HG02943 (cell line): ENCODE measurements at regions not wholly inside any gene's neighbourhood (a gene's known extent, or its start where the extent isn't known, plus 50 kb on each side); places are given as distances from the start of the nearest gene placed in this dataset.

Experiments
- ATAC-seq: cut with Tn5 transposase; IDR thresholded peaks from one replicate; pipeline ENCODE4 v1.9.1; 2021; ENCODE audit warnings: mild to moderate bottlenecking, low read depth, moderate library complexity; ENCODE audit not compliant: unreplicated experiment

DNA sequence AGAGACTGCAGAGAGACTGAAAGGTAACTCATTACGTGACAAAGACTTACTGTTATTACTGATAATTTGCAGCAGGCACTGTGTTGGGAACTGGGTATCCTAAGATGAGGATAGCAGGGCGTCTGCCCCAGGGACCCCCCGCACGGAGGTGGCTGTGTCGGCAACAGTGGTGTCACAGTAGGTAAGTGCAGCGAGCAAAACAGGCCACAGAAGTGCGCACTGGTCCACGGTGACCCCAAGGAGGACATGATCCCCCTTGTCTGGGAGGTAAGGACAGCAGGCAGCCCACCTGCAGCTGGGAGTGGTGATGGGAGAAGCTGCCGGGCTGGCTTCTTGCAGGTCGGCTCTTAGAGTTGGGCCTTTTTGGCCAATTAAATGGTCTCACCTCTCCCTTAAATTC, 82.9 kb downstream of the FAM43A start:
- no peak for ATAC-seq

DNA sequence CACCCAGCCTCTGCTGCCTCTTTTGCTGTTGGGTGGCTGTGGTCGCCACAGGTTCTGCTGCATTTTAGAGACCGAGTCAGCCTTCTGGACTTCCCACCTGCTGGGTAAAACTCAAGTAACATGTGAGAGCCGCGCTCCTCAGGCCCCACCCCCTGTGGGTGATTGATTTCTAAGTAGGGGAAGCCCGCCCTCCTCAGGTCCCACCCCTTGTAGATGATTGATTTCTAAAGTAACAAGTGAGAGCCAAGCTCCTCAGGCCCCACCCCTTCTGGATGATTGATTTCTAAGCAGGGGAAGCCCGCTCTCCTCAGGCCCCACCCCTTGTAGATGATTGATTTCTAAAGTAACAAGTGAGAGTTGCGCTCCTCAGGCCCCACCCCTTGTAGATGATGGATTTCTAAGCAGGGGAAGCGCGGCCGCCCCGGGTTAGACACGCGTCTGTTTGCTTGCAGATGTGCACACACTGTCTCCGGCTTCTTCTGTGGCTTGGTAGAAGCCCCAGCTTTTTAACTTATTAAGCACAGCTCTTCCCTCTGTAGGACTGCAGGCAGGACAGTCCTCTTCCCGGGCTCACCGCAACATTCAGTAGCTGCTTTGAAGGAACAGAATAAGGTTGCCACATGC, 83.4 kb downstream of the FAM43A start:
- peak; percentile 96 for ATAC-seq

DNA sequence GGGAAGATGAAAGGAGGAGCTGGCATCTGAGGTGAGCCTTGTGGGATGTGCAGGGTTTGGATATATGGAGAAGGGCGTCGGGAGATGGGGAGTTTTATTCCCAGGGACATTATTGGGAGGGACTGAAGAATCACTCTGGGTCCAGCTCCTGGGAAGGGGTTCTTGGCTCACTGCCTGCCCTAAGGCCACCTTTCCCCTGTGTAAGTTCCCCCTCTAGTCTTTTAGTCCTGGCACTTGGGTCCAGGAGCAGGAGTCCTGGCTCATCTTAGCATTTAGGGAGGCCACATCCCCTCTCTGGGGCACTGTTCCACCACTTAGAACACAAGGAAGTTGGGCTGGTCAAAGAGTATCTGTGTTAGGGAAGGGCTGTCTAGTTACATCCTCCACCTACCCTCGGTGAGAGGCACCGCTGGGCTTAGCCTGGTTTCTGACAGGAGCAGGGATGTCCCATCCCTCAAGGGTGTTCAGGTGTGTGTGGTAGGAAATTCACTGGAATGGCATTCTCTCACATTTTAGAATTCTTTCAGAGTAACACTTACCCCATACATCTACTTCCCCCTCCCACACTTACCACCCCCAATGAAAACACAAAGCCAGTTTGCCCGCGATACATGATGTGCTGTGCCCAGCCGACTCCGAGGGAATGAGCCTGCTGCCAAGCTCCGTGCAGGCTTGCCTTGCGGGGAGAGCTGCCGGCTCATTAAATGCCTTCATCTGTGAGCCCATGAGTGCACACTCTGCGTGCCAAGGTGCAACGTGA, 86.7 kb downstream of the FAM43A start:
- ATAC-seq, result no peak

DNA sequence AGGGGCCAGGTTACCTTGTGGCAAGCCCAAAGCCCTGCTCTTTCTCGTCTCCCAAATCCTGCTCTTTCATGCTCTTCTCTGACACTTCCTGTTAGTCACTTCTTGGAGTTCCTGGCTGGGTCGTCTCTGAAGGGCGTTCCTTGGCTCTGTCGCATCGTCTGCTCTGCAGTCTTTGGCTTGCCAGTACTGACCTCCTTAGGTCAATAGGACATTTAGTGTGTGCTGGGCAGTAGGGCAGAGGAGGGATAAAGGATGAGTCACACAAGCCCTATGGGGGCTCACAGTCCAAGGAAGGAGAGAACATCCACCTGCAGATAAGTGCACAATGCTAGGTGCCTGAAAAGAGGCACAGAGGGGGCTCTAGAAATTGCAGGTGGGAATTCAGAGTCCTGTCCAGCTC, 87.5 kb downstream of the FAM43A start:
- no peak for ATAC-seq

DNA sequence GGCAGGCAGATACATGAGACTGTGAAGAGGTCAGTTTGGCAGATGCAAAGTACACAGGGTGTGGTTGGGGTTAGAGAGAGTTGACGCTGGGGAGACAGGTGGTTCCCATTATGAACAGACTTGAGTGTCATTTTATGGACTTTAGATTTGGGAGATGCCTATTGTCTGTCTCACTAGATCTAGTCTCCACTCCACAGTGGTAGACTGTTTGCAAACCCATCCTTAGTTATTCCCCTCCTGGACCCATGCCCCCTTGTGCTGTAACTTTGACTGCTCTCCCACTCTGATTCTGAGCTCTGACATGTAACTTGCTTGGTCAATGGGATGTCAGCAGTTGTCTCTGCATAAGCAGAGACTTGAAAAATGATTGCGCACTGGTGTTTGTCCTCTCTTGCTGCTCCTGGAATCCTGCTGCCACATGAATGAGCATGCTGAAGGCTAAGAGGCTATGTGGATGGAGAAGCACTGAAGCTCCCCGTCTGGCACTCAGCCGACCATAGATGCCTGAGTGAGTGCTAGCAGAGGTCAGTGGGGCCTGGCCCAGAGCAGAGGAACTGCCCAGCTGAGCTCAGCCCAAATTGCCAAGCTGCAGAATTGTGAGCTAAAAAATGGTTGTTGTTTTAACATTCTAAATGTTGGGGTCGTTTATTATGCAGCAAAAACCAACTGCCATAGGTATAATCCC, 88.2 kb downstream of the FAM43A start:
- no peak for ATAC-seq

DNA sequence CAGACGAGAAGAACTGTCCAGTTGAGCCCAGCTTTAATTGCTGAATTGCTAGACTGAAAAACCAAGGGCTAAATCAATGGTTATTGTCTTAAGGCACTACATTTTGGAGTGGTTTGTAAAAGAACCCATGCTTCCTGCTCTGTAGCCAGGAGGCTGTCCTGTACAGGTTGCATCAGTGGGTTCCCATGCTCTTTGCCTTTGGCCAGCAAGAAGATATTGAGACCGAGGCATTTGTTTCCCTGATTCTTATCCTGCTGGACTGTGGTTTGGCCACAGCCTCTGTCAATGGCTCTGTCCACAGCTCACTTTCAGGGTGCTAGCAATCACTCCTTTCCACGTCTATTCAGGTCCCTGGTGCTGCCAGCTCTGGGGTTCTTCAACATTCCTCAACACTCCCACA, 89.6 kb downstream of the FAM43A start:
- ATAC-seq, result no peak

DNA sequence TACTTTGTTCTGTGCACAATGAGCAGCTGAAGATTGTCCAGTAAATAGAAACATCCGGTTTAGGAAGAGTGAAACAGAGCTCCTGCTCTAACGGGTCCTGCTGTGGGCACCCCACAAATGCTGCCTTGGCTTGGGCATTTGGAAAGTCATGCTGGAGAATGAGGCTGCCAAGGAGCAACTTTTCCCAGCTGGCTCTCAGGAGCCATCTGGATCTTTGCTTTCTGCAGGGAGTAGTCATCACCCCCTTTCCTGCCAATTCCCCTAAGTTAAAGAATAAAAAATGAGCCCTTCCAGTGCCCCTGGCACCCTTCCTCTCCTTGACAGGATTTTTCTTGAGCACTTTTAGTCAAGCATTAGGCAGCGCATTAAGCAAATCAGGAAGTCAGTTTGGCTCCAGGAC, 90.0 kb downstream of the FAM43A start:
- ATAC-seq, result no peak

DNA sequence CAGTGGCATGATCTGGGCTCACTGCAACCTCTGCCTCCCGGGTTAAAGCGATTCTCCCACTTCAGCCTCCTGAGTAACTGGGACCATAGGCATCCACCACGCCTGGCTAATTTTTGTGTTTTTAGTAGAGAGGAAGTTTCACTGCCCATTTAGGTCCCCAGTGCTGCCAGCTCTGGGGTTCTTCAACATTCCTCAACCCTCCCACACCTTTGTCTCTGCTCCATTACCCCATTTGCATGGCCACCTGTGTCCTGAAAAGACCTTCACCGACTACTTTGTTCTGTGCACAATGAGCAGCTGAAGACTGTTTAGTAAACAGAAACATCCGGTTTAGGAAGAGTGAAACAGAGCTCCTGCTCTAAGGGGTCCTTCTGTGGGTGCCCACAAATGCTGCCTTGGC, 92.0 kb downstream of the FAM43A start:
- ATAC-seq, result no peak

DNA sequence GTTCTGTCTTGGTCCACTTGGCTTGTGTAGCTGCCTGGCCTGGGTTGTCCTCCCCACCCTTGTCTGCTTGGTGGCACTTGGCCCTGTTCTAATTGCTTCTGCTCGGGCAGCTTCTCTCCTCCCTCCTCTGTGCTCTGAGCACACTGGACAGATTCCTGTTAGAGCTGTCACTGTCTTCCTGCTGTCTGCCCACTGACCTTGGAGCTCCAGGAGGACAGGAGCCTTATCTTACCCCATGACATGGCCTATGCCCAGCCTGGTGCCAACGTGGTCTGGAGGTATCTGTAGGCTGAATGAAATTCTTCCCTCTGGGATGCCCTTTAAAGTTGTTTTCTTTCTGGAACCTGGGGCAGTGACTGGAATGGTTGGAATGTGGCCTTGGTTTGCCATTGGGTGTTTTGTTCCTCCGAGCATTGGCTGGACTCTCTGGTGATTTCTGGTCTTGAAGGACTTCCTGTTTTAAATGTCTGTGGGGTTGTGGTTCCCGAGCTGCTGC, 94.1 kb downstream of the FAM43A start:
- no peak for ATAC-seq

DNA sequence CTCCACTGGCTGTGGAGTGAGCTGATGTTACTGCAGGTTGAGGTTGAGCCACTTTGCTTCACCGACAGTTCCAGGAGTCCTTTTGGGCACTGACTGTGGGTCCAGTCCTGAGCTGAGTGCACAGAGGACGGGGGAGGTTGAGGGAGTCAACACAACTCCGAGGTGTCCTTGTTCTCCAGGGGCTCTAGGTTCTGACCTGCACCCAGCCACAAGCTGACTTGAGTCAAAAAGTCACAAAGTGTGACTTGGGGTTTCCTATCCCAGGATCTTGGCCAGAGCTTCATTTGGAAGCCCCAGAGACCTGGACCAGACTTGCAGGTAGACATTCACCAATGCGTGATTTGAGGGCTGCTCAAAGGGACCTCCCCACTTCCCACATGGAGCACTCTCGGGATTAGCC, 95.0 kb downstream of the FAM43A start:
- no peak for ATAC-seq

DNA sequence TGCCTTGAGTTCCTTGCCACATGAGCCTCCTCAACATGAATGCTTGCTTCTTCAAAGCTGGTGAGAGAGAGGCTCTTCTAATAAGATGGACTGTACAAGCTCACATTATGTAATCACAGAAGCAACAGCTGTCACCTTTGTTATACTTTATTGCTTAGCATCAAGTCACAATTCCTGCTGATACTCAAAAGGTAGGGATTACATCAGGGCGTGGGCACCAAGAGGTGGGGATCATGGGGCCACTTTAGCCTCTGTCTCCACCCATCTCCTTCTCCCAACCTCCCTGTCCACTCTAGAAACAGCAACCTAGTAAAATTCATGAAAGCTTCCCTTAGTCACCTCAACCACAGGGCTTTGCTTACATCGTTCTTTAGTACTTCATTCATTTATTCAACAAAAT, 95.9 kb downstream of the FAM43A start:
- no peak for ATAC-seq

DNA sequence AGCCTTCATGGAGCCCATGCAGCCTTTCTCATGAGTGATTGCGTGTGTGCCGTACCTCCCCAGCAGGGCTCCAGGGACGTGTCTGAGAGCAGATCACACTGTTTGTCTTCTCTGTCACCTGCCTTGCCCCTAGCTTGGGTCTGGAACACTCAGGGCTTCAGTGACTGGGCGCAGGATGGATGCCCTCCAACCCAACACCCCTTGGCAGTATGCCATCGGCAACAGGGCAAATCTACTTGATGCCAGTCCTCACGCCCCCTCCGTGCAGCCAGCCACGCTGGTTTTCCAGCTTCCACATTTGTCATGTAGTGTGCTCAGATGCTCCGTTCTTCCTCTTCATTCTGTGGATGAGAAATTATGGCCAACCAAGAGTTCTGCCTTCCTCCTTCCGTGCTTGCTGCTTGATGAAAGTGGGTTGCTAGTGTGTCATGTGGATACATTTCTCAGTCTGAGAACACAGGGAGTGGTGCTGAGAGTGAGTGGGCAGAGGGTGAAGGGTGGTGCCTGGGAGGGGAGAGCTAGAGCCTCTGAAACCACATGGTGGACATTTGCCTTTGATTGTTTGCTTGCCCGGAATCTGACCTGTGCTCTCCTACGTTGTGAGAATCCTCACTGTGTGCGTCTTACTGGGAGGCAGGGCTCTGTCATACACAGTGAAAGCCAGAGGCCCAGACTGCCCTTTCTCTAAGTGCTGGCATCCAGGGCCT, 97.2 kb downstream of the FAM43A start:
- no peak for ATAC-seq

DNA sequence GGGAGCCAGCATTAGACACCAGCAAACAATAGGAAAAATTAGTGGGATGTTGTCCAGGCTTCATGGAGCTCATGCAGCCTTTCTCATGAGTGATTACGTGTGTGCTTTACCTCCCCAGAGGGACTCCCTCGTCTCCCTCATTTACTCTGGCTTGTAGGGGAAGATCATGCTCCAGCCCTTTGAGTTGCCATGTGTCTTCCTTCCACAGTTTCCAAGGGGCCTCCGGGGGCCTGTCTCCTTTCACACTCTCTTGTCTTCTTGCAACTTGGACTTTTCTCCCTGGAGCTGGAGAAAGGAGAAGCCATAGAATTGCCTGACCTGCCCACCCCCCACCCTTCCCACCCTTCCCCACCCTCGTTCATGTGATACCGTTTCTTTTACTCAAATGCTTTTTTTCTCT, 98.7 kb downstream of the FAM43A start:
- ATAC-seq, result no peak

DNA sequence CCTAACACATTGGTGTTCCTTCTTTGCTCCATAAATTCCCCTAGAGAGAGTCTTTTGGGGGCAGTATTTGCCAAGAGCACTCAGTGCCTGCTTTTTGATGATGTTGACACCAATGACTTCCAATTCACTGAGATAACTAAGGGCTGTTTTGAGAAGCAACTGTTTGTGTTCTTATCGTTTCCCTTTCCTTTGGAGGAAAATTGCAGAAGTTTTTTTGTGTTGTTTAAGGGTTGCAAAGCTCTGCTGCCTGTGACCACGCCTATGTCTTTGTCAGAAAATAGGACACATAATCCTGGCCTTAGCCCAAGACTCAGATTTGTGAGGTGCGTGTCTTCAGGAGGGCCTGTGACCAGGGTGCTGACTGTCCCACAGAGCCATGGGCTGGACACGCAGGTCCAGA, 99.6 kb downstream of the FAM43A start:
- ATAC-seq, result no peak

DNA sequence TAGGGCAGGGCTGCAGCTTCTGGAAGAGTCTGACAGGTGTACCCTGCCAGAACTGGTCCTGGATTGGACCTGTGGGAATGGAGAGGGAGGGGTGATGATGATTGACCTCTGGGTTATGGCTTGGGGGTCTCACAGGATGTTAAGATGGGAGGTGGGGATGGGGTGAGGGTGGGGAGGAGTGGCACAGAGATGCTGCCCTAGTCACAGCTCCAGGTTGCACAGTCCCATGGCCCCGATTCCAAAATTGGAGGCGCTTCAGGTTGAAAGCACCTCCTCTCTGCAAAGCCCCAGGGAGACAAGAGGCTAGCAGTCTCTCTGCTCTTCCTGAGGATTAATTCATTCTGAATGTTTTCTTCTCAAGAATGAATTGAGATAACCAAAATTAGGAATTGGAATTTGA, 101.4 kb downstream of the FAM43A start:
- no peak for ATAC-seq

DNA sequence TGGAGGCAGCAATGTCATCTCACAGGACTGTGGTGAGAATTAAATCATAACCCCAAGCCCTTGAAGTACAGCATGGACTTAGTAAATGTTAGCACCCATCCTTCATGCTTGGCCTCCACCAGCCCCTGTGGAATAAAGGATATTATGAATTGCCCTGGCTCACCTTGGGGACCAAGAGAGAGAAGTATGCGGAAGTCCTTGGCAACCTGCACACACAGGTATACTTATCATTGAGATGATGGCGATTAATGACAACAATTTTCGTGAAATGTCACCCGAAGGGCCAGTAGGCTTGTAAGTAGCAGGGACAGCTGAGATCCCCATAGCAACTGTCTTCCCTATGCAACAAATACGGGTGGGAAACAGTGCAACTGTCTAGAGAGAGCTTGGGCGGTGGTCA, 102.0 kb downstream of the FAM43A start:
- ATAC-seq, result no peak

DNA sequence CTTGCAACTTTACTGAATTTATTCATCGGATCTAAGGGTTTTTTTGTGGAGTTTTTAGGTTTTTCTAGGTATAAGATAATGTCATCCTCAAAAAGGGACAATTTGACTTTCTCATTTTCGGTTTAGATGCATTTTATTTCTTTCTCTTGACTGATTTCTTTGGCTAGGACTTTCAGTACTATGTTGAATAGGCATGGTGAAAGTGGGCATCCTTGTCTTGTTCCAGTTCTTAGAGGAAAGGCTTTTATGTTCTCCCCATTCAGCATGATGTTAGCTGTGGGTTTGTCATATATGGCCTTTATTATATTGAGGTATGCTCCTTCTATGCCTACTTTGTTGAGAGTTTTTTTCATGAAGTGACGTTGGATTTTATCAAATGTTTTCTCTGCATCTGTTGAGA, 106.7 kb downstream of the FAM43A start:
- no peak for ATAC-seq

DNA sequence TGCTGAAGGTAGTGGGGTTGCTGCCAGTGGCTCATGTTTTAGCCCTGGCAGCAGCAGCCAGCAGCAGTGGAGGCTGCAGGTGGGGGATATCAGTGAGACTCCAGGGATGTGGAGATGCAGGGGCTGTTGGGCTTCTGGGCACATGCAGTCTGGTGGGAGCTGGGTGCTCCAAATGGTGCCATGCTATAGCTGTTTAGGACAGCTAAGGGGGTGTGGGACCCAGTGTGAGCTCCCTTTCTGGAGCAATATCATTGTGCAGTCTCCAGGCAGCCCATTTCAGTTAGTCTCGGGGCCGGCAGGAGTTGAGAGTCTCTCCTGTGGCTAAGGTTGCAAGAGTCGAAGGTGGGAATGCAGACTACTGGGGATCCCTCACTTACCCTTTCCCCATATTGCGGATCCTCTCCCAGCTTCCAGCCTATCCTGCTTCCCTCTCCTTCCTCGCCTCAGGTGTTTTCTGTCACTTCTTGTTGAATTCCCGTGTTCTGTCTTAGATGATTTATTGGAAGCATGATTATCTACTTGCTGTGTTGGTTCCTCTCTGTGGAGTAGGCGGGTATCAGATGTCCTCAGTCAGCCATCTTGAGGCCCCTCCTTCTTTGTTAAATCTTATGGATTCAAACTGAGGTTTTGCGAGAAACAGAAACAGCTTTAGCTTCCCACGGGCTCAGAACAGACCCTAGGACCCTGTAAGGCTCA, 112.0 kb downstream of the FAM43A start:
- ATAC-seq, result no peak

DNA sequence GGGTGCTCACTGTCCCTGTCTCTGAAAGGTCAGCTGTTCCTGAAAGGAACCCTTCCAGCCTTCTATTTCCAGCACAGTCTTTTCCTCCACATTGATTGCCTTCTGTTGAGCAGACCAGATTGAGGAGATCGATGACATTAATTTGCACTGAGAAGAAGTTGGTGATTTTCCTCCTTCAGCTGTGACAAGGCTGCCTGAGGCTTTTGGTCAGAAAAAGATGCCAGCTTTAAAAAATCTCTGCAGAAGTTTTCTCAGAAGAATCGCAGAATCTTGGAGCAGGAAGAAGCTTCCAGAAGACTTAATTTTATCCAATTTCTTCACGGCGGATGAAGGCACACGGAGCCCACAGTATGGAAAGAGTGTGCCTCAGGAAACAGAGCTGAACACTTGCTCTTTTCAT, 112.8 kb downstream of the FAM43A start:
- no peak for ATAC-seq

DNA sequence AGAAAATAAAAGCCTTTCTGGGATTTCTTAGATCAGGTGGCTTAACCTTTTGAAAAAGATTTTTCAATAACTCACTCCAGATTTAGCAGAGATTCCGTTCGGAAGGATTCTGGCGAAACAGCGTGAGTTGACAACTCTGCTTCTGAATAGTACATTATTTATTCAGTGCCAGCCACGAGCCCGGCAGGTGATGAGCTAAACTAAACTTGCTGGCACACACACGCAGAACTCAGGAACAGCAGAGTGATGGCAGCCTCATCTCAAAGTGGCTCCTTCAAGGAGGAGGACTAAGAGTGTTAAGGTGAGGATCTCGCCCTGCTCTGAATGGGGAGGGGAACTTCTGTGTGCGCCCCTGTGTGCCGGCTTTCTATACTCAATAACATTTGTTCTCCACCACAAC, 114.3 kb downstream of the FAM43A start:
- ATAC-seq, result no peak
